GM12878 (cell line): ENCODE measurements at regions not wholly inside any gene's neighbourhood (a gene's known extent, or its start where the extent isn't known, plus 50 kb on each side); places are given as distances from the start of the nearest gene placed in this dataset.

Experiments used
- ATAC-seq: fragments of 200-7000 bp; cut with Tn5 transposase; 3 replicates; pipeline ENCODE4 v1.9.1; 2020; ENCODE audit warnings: mild to moderate bottlenecking, moderate library complexity
- BruUV-seq: library from RNA; stranded (reverse); fragments of 400-500 nt; replicated peaks from 2 replicates; lab custom pipeline; 2021; lab: Mats Ljungman, UMichigan
- CTCF ChIA-PET: fragments of 300-600 bp; sonication (Branson Sonifier 250); formaldehyde crosslinking; extraction: SDS; loops from one replicate; lab custom pipeline; 2021; ENCODE audit warnings: inconsistent platforms; lab: Yijun Ruan, JAX
- POLR2A ChIA-PET: fragments of 350-600 bp; formaldehyde crosslinking; extraction: SDS; loops from one replicate; lab custom pipeline; 2021; ENCODE audit warnings: inconsistent platforms; lab: Charles Lee
- RAD21 ChIA-PET: fragments of 300-600 bp; sonication (Branson Sonifier 250); formaldehyde crosslinking; loops from one replicate; lab custom pipeline; 2023; ENCODE audit warnings: antibody characterized with exemption; ENCODE audit not compliant: unreplicated experiment; lab: Charles Lee
- SMC1A ChIA-PET: fragments of 300-600 bp; sonication (Branson Sonifier 250); formaldehyde crosslinking; loops from one replicate; lab custom pipeline; 2023; ENCODE audit not compliant: unreplicated experiment, uncharacterized antibody; lab: Charles Lee
- DNase-seq: peaks from one replicate; pipeline ENCODE4 v3.0.0-alpha.2; 2011; ENCODE audit warnings: low read depth, low spot score
- FAIRE-seq: peaks from 3 replicates; lab custom pipeline; 2011; peaks lifted over from hg19 to GRCh38; lab: Jason Lieb, UNC
- H2AFZ ChIP-seq: 2 replicates; pipeline ENCODE4 v1.6.0; 2011; ENCODE audit warnings: low read depth, low read length, control low read depth; ENCODE audit not compliant: control insufficient read depth
- H3K27ac ChIP-seq: 2 replicates; pipeline ENCODE4 v1.5.1; 2011; ENCODE audit warnings: control low read depth; ENCODE audit not compliant: control insufficient read depth, insufficient read depth
- H3K27me3 ChIP-seq, 2 experiments: replicated peaks in 1 of 2; 2 replicates each; pipeline versions ENCODE4 v1.6.0 to v1.6.1; 2011; ENCODE audit warnings: low read length in 1 of 2; ENCODE audit not compliant: control insufficient read depth in 2 of 2, insufficient read depth in 2 of 2
- H3K36me3 ChIP-seq, 2 experiments: 2 replicates each; pipeline ENCODE4 v1.5.1; 2011; ENCODE audit warnings: low read length in 1 of 2; ENCODE audit not compliant: control insufficient read depth in 2 of 2, insufficient read depth in 2 of 2
- H3K4me1 ChIP-seq: 2 replicates; pipeline ENCODE4 v1.6.1; 2011; ENCODE audit warnings: mild to moderate bottlenecking, low read length, moderate library complexity, mixed read lengths; ENCODE audit not compliant: control insufficient read depth, insufficient read depth
- H3K4me2 ChIP-seq: 2 replicates; pipeline ENCODE4 v1.6.0; 2011; ENCODE audit warnings: control low read depth; ENCODE audit not compliant: control insufficient read depth, insufficient read depth
- H3K4me3 ChIP-seq: fragments of 200-600 bp; sonication (generic); 2 replicates; pipeline ENCODE4 v1.5.1; 2016
- H3K79me2 ChIP-seq: 2 replicates; pipeline ENCODE4 v1.6.0; 2011; ENCODE audit warnings: low read length; ENCODE audit not compliant: control insufficient read depth, insufficient read depth
- H3K9ac ChIP-seq: 2 replicates; pipeline ENCODE4 v1.8.0; 2011; ENCODE audit warnings: low read length, control low read depth, mixed read lengths; ENCODE audit not compliant: control insufficient read depth, insufficient read depth
- H3K9me3 ChIP-seq: replicated peaks from 3 replicates; pipeline ENCODE4 v1.5.1; 2011; ENCODE audit warnings: mild to moderate bottlenecking, low read length; ENCODE audit not compliant: control insufficient read depth, insufficient read depth
- H4K20me1 ChIP-seq: 2 replicates; pipeline ENCODE4 v1.6.0; 2011; ENCODE audit not compliant: control insufficient read depth, insufficient read depth
- ATF7 ChIP-seq: fragments of 450-650 bp; IDR thresholded peaks from 2 replicates; pipeline ENCODE4 v1.6.1; 2016; ENCODE audit warnings: low read depth, mild to moderate bottlenecking
- BCLAF1 ChIP-seq: fragments of 450-650 bp; IDR thresholded peaks from 2 replicates; pipeline ENCODE4 v1.6.1; 2017; ENCODE audit warnings: antibody characterized with exemption, mild to moderate bottlenecking, moderate library complexity
- DPF2 ChIP-seq: fragments of 450-650 bp; IDR thresholded peaks from 2 replicates; pipeline ENCODE4 v1.6.1; 2017; ENCODE audit warnings: mild to moderate bottlenecking
- FOS ChIP-seq: IDR thresholded peaks from 3 replicates; pipeline ENCODE4 v1.6.1; 2011; ENCODE audit warnings: borderline replicate concordance; ENCODE audit not compliant: insufficient read length; ENCODE audit errors: extremely low read depth
- HDAC6 ChIP-seq: fragments of 200-600 bp; sonication (generic); IDR thresholded peaks from one replicate; pipeline ENCODE4 v1.8.0; 2017; ENCODE audit warnings: antibody characterized with exemption; ENCODE audit not compliant: unreplicated experiment
- MLLT1 ChIP-seq: fragments of 450-650 bp; IDR thresholded peaks from 2 replicates; pipeline ENCODE4 v1.6.1; 2016; ENCODE audit warnings: mild to moderate bottlenecking
- MTA3 ChIP-seq: IDR thresholded peaks from 2 replicates; pipeline ENCODE4 v1.6.1; 2012; ENCODE audit warnings: low read length, inconsistent platforms, borderline replicate concordance
- PAX5 ChIP-seq: IDR thresholded peaks from 2 replicates; pipeline ENCODE4 v1.6.1; 2011; ENCODE audit warnings: low read depth, low read length, borderline replicate concordance
- PRDM15 ChIP-seq: fragments of 450-650 bp; formaldehyde crosslinking; IDR thresholded peaks from 2 replicates; pipeline ENCODE4 v1.4.0; 2020; ENCODE audit warnings: mild to moderate bottlenecking, moderate library complexity
- RFX5 ChIP-seq: IDR thresholded peaks from 2 replicates; pipeline ENCODE4 v1.6.1; 2011; ENCODE audit warnings: low read depth, low read length, improper control_type of control experiment
- SUPT20H ChIP-seq: IDR thresholded peaks from 2 replicates; pipeline ENCODE4 v1.6.1; 2011; ENCODE audit warnings: low read depth, mild to moderate bottlenecking, low read length, moderate library complexity, borderline replicate concordance; ENCODE audit not compliant: control insufficient read depth
- TCF3 ChIP-seq: IDR thresholded peaks from 2 replicates; pipeline ENCODE4 v1.6.1; 2012; ENCODE audit warnings: low read depth, mild to moderate bottlenecking, low read length, borderline replicate concordance; ENCODE audit not compliant: insufficient read depth
- USF1 ChIP-seq: IDR thresholded peaks from 2 replicates; pipeline ENCODE4 v1.6.1; 2011; ENCODE audit warnings: borderline replicate concordance, low read depth, mild to moderate bottlenecking, moderate library complexity, mixed read lengths, low read length; ENCODE audit not compliant: insufficient read depth; ENCODE audit errors: extremely low read length
- WGBS: methylation state at CpG from one replicate; pipeline ENCODE4 v1.1.6; 2016; ENCODE audit warnings: low lambda C conversion rate; ENCODE audit not compliant: insufficient replicate concordance, insufficient coverage; ENCODE audit errors: missing lambda C conversion rate; 5-methylcytosine and 5-hydroxymethylcytosine counted together
- in situ Hi-C: fragments of 300-500 bp; cut with MboI; formaldehyde crosslinking; loops from 9 replicates; pipeline ENCODE4 v1.14.3; 2018; ENCODE audit warnings: mixed read lengths
- intact Hi-C: fragments of 100-400 bp; cut with micrococcal nuclease; formaldehyde crosslinking; loops from one replicate; pipeline ENCODE4 v1.14.2; 2022; ENCODE audit not compliant: unreplicated experiment

- Histone ChIP-seq H3K36me3 (no peaks in the 10 kb centered on the region), H3K4me2 (no peak overlapping the region), H4K20me1 (no peaks in the 10 kb centered on the region), H3K9me3 (no peaks in the 10 kb centered on the region), H3K4me3 (no peak overlapping the region), H2AFZ (no peak overlapping the region), H3K79me2 (no peaks in the 10 kb centered on the region), H3K9ac (no peak overlapping the region), H3K27ac (no peak overlapping the region), H3K4me1 (no peaks in the 10 kb centered on the region), H3K27me3 (no peaks in the 10 kb centered on the region)
- intact Hi-C loops (no loop called here), in situ Hi-C loops (no loop called here)
- ATAC-seq, result no peak
- no peak for FAIRE-seq
- 45% methylated on average over 1 of the region's 1 CpG for WGBS
- SMC1A ChIA-PET, result no interaction called here
- no peak for DNase-seq
- RAD21 ChIA-PET, result no interaction called here
- BruUV-seq, result no TSS peak
- POLR2A ChIA-PET, result no interaction called here
- CTCF ChIA-PET, result interaction anchor here (0.6 kb wide), 1 partner anchor 58 kb away, joined by 3 read pairs; no protein-coding TSS in a partner anchor
- TF ChIP-seq PRDM15 (CRISPR knock-in tag) (no peak), HDAC6 (no peak), FOS (no peak), MLLT1 (no peak), DPF2 (no peak), MTA3 (no peak), SUPT20H (no peak), TCF3 (no peak), PAX5 (no peak), USF1 (no peak), ATF7 (no peak), RFX5 (no peak), BCLAF1 (no peak)
Measured at GRCh38 chr14:48586099-48586498, 910.7 kb upstream of the MDGA2 start.
